Progenitor cell of endocrine pancreas (in vitro differentiated cells): ENCODE measurements at regions not wholly inside any gene's neighbourhood (a gene's known extent, or its start where the extent isn't known, plus 50 kb on each side); places are given as distances from the start of the nearest gene placed in this dataset.

Experiments
- DNase-seq: peaks from one replicate; pipeline ENCODE4 v3.0.0; 2021; ENCODE audit warnings: low spot score; ENCODE audit not compliant: unreplicated experiment
- H3K27ac Mint-ChIP-seq: 2 replicates; pipeline ENCODE4 v1.8.0; 2021; ENCODE audit warnings: mild to moderate bottlenecking, moderate library complexity, mixed read lengths
- H3K27me3 Mint-ChIP-seq: 2 replicates; pipeline ENCODE4 v1.8.0; 2021; ENCODE audit warnings: mixed read lengths
- H3K36me3 Mint-ChIP-seq: 2 replicates; pipeline ENCODE4 v1.8.0; 2022; ENCODE audit warnings: mixed read lengths; ENCODE audit not compliant: insufficient read depth
- H3K4me1 Mint-ChIP-seq: 2 replicates; pipeline ENCODE4 v1.8.0; 2021; ENCODE audit warnings: low read depth, mixed read lengths
- H3K4me3 Mint-ChIP-seq: 2 replicates; pipeline ENCODE4 v1.8.0; 2021; ENCODE audit warnings: low read depth, mild to moderate bottlenecking, moderate library complexity, mixed read lengths
- H3K9me3 Mint-ChIP-seq: 2 replicates; pipeline ENCODE4 v1.8.0; 2021; ENCODE audit warnings: low read depth, mixed read lengths
- CTCF ChIP-seq: fragments of 200-600 bp; sonication (generic); IDR thresholded peaks from one replicate; pipeline ENCODE4 v1.5.0; 2021; ENCODE audit warnings: antibody characterized with exemption, mild to moderate bottlenecking; ENCODE audit not compliant: unreplicated experiment

GRCh38 chr1:233453433-233454200, 126.1 kb downstream of the MAP3K21 start:
- H3K4me1 Mint-ChIP-seq = peaks cover 12% of the 10 kb centered on the region
- no peaks in the 10 kb centered on the region for H3K36me3 Mint-ChIP-seq
- H3K9me3 Mint-ChIP-seq = peaks cover 7% of the 10 kb centered on the region
- peaks cover 4% of the 10 kb centered on the region for H3K27me3 Mint-ChIP-seq
- no peak overlapping the region for H3K27ac Mint-ChIP-seq
- no peak for DNase-seq
- TF ChIP-seq CTCF = no peak
- no peak overlapping the region for H3K4me3 Mint-ChIP-seq

- Mint-ChIP-seq H3K9me3 (no peaks in the 10 kb centered on the region), H3K4me3 (no peak overlapping the region), H3K27me3 (peaks cover 4% of the 10 kb centered on the region), H3K4me1 (peaks cover 8% of the 10 kb centered on the region), H3K27ac (peak overlapping the region; percentile 67), H3K36me3 (no peaks in the 10 kb centered on the region)
- no peak for DNase-seq
- TF ChIP-seq CTCF = no peak
Observed at GRCh38 chr1:233459470-233459945, 132.0 kb downstream of the MAP3K21 start.

GRCh38 chr1:233459968-233460367, 132.4 kb downstream of the MAP3K21 start:
- no peak for TF ChIP-seq CTCF
- no peaks in the 10 kb centered on the region for H3K9me3 Mint-ChIP-seq
- peak overlapping the region; percentile 67 for H3K27ac Mint-ChIP-seq
- H3K4me3 Mint-ChIP-seq = no peak overlapping the region
- peaks cover 8% of the 10 kb centered on the region for H3K4me1 Mint-ChIP-seq
- peaks cover 3% of the 10 kb centered on the region for H3K27me3 Mint-ChIP-seq
- H3K36me3 Mint-ChIP-seq = no peaks in the 10 kb centered on the region
- no peak for DNase-seq

- Mint-ChIP-seq H3K4me1 (peaks cover 8% of the 10 kb centered on the region), H3K9me3 (no peaks in the 10 kb centered on the region), H3K4me3 (no peak overlapping the region), H3K27ac (no peak overlapping the region), H3K36me3 (no peaks in the 10 kb centered on the region), H3K27me3 (no peaks in the 10 kb centered on the region)
- DNase-seq = no peak
- TF ChIP-seq CTCF = no peak
Observed at GRCh38 chr1:233460692-233461091, 133.2 kb downstream of the MAP3K21 start.

GRCh38 chr1:233461847-233462246, 134.3 kb downstream of the MAP3K21 start:
- Mint-ChIP-seq H3K9me3 (peaks cover 3% of the 10 kb centered on the region), H3K27me3 (no peaks in the 10 kb centered on the region), H3K4me1 (peaks cover 8% of the 10 kb centered on the region), H3K27ac (no peak overlapping the region), H3K4me3 (no peak overlapping the region), H3K36me3 (no peaks in the 10 kb centered on the region)
- no peak for DNase-seq
- TF ChIP-seq CTCF = no peak
